Ammon's horn (tissue), 1 donor: ENCODE measurements at regions not wholly inside any gene's neighbourhood (a gene's known extent, or its start where the extent isn't known, plus 50 kb on each side); places are given as distances from the start of the nearest gene placed in this dataset.
"Not testable (repeated sequence)": the region's sequence is repeated elsewhere in the genome, so short reads cannot be mapped to it uniquely, and the experiment has no call there.

Experiments
- DNase-seq: peaks from one replicate; pipeline ENCODE4 v3.0.0-alpha.2; 2016; ENCODE audit warnings: low spot score

DNA sequence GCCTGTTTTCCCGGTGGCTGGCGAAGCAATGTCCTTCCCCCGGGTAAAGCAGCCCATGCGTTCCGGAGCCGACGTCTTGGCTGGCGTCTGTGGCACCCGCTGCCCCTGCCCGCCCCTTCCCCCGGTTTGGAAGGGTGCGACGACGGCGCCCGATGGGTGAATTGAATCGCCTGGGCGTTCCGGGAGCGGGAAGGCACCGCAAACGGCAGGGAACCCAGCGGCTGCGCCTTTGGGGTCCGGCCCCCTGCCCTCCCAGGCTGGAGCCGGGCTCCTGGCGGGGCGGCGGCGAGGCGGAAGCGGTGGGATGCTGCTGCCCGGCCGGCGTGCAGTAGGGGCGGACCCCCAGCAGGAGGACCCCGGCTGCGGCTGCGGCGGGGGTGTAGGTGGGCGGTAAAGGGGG is 123.6 kb upstream of the RHOU start:
- DNase-seq = not testable (repeated sequence)

DNA sequence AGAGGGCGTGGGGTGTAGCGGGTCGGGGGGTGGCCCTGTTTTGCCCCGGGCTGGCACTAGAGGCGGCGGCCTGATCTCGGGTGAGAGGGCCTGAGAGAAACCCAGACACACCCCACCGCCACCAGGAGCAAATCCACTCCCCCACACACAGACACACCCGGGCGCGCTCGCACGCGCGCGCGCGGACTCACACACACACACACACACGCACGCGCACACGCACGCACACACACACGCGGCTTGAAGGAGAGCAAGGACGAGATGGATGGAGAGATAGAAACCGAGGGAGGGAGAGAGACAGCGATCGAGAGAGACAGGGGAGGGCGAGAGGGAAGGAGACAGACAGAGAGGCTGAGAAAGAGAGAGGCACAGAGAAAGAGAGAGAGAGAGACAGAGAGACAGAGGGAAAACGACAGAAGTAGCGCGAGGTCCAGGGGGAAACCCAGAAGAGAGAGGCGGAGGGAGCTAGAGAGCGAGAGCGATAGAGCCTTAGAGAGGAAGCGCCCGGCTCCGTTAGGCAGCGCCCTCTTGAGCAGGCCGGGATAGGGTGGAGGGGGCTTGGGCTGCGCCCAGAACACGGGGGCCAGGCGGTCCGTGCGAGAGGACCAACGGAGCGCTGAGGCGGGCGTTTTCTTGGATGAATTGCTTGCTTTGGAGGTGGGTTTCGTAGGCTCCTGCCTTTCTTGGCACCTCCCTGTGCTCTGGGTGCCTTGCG is 113.1 kb upstream of the RHOU start:
- not testable (repeated sequence) for DNase-seq

DNA sequence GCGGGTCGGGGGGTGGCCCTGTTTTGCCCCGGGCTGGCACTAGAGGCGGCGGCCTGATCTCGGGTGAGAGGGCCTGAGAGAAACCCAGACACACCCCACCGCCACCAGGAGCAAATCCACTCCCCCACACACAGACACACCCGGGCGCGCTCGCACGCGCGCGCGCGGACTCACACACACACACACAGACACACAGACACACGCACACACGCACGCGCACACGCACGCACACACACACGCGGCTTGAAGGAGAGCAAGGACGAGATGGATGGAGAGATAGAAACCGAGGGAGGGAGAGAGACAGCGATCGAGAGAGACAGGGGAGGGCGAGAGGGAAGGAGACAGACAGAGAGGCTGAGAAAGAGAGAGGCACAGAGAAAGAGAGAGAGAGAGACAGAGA is 108.8 kb upstream of the RHOU start:
- not testable (repeated sequence) for DNase-seq

DNA sequence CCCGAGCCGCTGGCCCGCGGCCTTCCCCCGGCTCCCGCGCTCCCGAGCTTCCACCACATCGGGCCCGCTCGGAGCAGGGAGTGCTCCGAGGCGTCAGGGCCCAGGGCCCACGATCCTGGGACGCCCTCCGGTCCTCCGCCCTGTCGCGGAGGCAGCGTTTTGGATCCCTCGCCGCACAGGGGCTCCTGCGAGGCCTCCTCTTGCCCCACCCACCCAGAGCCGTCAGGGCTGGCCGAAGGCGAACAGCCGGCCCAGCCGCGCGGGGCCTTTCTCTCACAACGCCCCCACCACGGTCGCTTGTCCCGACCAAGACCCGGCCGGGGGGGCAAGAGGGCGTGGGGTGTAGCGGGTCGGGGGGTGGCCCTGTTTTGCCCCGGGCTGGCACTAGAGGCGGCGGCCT is 102.4 kb upstream of the RHOU start:
- not testable (repeated sequence) for DNase-seq

DNA sequence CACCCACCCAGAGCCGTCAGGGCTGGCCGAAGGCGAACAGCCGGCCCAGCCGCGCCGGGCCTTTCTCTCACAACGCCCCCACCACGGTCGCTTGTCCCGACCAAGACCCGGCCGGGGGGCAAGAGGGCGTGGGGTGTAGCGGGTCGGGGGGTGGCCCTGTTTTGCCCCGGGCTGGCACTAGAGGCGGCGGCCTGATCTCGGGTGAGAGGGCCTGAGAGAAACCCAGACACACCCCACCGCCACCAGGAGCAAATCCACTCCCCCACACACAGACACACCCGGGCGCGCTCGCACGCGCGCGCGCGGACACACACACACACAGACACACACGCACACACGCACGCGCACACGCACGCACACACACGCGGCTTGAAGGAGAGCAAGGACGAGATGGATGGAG is 100.0 kb upstream of the RHOU start:
- DNase-seq = peak; percentile 2

DNA sequence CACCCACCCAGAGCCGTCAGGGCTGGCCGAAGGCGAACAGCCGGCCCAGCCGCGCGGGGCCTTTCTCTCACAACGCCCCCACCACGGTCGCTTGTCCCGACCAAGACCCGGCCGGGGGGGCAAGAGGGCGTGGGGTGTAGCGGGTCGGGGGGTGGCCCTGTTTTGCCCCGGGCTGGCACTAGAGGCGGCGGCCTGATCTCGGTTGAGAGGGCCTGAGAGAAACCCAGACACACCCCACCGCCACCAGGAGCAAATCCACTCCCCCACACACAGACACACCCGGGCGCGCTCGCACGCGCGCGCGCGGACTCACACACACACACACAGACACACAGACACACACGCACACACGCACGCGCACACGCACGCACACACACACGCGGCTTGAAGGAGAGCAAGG is 97.8 kb upstream of the RHOU start:
- DNase-seq = not testable (repeated sequence)

DNA sequence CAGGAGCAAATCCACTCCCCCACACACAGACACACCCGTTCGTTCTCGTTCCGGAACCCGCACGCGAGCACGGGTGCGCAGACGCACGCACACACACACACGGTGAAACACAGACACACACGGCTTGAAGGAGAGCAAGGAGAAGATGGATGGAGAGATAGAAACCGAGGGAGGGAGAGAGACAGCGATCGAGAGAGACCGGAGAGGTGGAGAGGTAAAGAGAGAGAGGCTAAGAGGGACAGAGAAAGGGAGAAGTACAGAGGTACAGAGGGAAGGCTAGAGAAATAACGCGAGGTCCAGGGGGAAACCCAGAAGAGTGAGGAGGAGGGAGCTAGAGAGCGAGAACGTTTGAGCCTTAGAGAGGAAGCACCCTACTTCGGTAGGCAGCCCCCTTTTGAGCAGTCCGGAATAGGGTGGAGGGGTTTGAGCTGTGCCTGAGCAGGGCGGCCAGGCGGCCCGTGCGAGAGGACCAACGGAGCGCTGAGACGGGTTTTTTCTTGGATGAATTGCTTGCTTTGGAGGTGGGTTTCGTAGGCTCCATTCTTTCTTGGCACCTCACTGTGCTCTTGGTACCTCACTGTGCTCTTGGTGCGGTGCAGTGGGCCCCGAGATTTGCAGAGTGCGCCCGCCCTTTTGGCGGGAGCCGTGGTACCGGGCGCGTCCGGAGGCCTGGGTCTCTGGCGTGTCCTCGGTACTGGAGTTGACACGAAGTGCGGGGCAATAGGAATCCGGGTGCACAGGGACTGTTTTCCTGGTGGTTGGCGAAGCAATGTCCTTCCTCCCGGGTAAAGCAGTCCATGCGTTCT is 88.4 kb upstream of the RHOU start:
- DNase-seq = no peak

DNA sequence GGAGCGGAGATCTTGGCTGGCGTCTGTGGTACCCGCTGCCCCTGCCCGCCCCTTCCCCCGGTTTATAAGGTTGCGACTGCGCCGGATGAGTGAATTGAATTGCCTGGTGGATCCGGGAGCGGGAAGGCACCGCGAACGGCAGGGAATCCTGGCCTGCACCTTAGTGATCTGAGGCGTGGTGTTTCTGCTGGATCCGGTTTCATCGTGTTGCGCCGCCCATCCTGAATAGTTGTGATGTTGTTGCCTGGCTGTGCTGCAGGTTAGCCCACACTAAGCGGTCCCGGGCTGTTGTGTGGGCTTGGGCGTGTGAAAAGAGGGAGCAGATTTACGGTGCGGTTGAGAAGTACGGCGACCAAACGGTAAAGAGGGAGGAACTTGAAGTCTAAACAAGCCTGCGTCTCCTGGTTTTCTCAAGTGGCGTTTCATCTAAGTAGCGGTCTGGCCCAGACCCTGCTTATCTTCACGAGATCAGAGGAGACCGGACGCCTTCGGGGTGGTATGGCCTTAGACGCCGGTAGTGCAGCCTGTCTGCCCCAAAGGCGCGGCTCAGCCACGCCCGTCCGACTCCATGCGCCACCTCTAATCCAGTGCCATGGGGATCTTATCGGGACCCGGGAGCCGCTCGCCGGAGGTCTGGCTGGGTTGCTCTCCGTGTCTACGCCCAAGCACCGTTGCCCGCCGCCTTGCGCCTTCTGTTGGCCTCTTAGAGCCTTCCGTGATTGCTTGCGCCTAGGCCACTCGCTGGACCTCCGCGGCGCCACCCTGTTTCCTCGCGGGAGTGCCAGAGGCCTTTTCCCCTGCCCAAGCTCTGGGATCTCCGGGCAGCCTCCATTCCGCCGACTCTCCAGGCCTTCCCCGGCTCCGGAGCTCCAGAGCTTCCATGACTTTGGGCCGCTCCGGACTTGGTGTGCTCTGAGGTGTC is 87.5 kb upstream of the RHOU start:
- DNase-seq = no peak

DNA sequence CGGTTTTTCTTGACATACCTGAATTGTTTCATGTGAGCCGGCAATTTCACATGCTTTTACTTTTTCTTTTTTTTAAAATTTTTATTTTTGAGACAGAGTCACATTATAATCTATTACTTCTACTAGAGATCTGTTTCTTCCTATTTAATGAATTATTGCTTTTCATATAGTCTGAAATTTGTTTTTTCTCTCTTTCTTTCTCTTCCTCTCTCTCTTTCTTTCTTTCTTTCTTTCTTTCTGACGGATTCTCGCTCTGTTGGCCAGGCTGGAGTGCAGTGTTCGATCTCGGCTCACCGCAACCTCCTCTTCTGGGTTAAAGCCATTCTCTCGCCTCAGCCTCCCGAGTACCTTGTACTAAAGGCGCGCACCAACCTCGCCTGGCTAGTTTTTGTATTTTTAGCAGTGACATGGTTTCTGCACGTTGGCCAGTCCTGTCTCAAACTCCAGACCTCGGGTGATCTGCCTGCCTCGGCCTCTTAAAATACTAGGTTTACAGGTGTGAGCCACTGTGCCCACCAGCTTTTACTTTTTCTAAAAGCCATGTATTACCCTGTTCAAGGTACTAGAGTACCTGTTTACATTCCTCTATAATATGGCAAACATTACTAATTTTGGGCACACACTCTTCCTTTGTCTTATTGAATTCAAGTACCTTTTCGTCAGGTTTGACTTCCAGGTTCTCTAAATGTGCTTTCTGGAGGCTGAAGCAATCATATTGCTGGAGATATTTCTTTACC is 86.5 kb upstream of the RHOU start:
- DNase-seq = no peak

DNA sequence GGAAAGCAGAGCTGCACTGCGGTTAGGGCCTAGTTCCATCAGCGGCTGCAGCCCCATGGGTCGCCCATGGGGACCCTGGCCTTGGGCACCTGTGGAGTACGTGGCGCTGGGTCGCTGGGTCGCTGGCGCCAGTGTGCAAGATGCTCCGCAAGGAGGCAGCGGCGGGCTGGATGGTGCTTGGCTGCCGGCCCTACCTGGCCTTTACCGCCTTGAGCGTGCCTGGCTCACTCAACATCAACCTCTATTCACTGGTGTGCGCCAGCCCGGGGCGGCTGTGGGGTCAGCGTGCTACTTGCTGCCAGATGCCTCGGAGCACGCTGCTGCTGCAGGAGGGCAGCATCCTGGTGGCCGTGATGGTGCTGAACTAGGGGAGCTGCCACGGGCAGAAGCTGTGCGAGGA is 85.1 kb upstream of the RHOU start:
- DNase-seq = no peak

DNA sequence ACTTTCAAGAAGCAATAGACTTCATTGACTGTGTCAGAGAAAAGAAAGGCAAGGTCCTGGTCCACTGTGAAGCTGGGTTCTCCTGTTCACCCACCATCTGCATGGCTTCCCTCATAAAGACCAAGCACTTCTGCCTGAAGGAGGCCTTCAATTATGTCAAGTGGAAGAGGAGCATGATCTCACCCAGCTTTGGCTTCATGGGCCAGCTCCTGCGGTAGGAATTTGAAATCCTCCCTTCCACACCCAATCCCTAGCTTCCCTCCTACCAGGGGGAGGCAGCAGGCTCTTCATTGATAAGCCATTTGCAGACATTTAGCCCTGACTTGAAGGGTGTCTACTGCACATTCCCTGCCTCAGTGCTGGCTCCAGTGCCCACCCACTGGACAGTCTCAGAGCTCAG is 84.3 kb upstream of the RHOU start:
- DNase-seq = no peak

DNA sequence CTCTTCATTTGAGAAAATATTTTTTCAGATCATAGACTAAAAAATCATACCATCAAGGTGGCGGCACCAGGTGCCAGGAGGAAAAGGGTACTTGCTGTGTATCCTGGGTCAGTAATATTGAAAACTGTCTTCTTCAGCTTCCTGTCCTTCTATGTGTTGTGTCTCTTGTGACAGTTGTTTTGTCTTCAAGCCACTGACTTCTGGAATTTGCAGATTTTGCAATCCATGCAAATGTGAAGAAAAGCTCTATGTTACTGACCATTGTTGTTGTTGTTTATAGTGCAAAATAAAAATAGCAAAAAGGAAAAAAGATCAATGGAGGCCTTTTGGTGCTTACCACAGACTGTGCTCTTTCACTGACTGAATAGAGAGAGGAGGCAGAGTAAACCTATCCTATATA is 83.2 kb upstream of the RHOU start:
- no peak for DNase-seq

DNA sequence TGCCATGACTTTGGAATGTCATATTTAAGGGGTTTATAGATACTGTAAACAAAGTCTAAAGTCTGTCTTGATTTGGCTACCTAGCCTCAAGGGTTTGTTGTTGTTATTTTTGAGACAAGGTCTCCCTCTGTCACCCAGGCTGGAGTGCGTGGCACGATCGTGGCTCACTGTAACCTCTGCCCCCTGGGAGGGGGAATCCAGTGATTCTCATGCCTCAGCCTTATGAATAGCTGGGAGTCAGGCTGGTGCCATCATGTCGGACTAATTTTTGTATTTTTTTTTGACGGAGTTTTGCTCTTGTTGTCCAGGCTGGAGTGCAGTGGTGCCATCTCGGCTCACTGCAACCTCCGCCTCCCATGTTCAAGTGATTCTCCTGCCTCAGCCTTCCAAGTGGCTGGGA is 82.2 kb upstream of the RHOU start:
- not testable (repeated sequence) for DNase-seq

DNA sequence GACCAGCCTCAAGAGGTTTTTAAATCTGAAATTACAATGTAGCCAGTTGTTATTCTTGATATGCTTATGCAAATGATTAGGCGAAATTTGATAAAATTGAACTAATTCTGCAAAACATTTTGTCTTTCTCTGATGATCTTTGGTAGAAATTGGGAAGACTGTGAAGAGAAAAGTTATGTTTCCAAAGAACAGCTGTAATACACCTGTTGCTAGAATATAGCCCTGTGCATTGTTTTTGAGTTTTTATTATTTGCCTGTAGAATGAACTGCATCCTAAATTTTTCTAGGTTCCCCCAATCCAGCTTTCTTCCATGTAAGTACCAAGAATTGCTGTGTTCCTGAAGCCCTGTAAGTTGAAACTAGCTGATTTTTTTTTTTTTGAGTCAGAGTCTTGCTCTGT is 81.5 kb upstream of the RHOU start:
- no peak for DNase-seq

DNA sequence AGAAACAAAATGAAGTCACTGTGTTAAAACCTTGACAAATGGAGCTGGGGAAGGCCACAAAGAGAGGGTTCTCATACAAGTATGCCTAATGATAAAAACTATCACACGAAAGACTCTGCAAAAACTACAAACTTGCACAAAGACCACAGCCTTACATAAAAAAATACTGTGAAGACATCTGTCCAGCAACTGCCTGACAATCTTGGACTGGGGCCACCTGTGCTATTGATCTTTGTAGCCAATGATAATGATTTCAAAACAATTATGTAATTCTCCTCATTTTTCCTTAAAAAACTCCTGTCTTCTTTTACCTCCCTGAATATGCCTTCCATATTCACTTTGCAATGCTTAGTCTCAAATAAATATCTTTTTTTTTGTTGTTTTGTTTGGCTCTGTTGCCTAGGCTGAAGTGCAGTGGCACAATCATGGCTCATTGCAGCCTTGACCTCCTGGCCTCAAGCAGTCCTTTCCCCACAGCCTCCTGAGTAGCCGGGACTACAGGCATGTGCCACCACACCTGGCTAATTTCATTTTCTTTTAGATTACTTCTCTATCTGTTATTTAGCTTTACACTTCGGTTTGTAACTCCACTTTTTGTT is 79.4 kb upstream of the RHOU start:
- no peak for DNase-seq

DNA sequence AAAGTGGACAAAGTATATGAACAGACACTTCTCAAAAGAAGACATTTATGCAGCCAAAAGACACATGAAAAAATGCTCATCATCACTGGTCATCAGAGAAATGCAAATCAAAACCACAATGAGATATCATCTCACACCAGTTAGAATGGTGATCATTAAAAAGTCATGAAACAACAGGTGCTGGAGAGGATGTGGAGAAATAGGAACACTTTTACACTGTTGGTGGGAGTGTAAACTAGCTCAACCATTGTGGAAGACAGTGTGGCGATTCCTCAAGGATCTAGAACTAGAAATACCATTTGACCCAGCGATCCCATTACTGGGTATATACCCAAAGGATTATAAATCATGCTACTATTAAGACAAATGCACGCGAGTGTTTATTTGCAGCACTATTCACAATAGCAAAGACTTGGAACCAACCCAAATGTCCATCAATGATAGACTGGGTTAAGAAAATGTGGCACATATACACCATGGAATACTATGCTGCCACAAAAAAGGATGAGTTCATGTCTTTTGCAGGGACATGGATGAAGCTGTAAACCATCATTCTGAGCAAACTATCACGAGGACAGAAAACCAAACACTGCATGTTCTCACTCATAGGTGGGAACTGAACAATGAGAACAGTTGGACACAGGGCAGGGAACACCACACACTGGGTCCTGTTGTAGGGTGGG is 73.1 kb upstream of the RHOU start:
- DNase-seq = not testable (repeated sequence)

DNA sequence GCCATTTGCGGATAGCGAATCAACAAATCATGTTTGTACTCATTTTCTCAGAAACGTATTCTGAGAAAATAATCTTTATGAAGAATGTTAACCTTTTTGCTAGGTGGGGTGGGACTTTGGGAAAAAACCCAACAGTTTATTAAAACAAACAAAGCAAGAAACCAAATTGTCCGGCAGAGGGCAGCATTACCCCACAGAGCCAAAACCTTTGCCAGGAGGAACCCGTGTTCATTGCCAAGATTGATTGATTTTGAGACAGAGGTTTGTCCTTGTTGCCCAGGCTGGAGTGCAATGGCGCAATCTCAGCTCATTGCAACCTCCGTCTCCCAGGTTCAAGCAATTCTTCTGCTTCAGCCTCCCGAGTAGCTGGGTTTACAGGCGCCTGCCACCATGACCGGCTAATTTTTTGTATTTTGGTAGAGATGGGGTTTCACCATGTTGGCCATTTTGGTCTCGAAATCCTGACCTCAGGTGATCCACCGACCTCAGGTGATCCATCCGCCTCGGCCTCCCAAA is 70.8 kb upstream of the RHOU start:
- DNase-seq = peak; percentile 82

DNA sequence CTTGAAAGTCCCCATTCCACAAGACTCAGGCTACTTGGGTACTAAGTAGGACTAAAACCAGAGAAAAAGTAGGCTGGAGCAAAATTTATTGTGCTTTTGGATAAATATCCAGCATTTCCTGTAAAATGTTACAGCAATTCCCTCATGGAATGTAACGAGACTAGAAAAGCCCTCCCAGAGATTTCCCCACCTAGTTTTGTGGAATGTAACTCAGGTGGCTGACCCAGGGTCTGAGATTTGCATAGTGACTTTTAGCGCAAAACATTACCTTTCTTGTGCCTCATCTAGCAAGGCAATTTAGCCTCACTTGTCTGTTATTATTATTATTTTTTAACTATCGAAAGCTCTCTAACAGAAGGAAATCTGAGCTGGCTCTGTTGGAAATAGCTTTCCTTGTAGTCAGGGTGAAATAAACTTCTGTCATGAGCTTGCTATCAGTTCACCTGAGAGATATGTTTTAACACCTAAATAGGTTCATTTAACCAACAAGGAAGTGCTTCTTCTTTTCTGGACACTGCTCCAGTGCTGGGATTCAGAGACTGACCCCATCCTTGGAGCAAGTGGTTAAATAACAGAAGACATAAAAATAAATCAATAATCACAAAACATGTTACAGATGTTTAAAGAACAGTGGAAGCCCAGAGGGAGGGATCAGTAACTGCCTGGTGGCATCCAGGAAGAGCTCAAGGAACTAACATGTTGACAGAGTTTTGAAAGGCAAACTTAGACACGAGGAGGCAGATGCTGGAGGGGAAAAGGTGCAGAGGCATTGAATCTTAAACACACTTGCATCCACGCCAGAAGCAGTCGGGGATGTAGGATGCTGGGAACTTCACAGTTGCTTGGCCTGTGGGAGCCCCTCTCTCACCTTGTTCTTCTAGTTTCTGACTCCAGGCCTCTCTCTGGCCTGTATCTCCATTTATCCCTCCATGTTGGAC is 68.3 kb upstream of the RHOU start:
- no peak for DNase-seq

DNA sequence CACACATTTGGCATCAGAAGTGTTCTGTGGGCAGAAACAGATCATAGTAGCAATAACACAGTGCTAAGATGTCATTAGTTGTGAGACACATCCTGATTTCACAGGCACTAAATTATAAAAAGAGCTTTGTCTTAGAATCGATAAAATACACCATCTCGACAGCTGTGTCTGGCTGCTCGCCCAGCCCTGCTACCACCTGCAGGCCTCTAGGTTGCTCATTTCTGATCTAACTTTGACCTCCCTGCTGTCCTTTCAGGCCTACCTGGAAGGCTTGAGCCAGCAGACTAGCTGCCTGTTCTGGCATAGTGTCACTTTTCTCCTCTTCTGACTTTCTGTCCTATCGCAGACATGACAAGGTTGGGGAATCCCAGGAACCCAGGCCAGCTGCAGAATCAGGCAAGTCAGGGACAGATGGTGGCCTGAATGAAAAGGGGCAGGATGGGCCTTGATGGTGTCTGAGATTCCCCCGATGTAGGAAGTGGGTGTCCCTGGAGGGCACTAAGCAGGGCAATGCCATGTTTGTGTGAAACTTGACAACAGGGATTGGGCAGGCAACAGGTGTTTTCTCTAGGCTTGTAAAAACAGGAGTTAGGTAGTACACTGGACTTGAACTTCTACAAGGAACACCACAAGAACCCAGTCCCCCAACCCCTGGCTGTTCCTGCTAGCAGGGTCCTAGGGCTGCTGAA is 66.6 kb upstream of the RHOU start:
- no peak for DNase-seq
